Choroid plexus epithelial cell (primary cell): ENCODE measurements at regions not wholly inside any gene's neighbourhood (a gene's known extent, or its start where the extent isn't known, plus 50 kb on each side); places are given as distances from the start of the nearest gene placed in this dataset.

Experiments
- DNase-seq: peaks from one replicate; pipeline ENCODE4 v3.0.0-alpha.2; 2010; ENCODE audit warnings: low read depth
- H3K4me3 ChIP-seq: 2 replicates; pipeline ENCODE4 v1.5.1; 2011; ENCODE audit warnings: low read depth, mild to moderate bottlenecking, control low read depth, low read length, moderate library complexity
- TF ChIP-seq, protein P1 (sequence below): conservative IDR thresholded peaks from 2 replicates; pipeline ENCODE4 v1.5.1; 2011; ENCODE audit warnings: low read depth, mild to moderate bottlenecking, control low read depth, inconsistent platforms, low read length, moderate library complexity

- no peak for DNase-seq
- TF ChIP-seq, protein P1, sequence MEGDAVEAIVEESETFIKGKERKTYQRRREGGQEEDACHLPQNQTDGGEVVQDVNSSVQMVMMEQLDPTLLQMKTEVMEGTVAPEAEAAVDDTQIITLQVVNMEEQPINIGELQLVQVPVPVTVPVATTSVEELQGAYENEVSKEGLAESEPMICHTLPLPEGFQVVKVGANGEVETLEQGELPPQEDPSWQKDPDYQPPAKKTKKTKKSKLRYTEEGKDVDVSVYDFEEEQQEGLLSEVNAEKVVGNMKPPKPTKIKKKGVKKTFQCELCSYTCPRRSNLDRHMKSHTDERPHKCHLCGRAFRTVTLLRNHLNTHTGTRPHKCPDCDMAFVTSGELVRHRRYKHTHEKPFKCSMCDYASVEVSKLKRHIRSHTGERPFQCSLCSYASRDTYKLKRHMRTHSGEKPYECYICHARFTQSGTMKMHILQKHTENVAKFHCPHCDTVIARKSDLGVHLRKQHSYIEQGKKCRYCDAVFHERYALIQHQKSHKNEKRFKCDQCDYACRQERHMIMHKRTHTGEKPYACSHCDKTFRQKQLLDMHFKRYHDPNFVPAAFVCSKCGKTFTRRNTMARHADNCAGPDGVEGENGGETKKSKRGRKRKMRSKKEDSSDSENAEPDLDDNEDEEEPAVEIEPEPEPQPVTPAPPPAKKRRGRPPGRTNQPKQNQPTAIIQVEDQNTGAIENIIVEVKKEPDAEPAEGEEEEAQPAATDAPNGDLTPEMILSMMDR = no peak
- H3K4me3 ChIP-seq = no peak overlapping the region
Observed at GRCh38 chr19:30310602-30311263, 61.5 kb upstream of the ZNF536 start.

DNA sequence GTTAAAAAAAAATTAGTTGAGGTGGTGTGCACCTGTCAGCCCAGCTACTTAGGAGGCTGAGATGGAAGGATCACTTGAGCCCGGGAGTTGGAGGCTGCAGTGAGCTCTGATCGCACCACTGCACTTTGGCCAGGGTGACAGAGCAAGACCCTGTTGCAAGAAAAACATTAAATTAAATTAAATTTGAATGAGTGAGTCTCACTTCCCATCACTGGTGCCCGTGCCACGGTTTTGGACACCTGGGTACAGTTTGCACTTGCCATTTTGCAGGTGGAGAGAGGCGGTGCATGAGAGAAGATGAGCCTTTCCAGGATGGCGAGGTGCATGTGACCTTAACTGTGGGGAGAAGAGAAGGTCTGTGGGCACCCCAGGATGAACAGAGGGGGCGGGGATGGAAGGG, 60.3 kb upstream of the ZNF536 start:
- TF ChIP-seq, protein P1 = no peak

GRCh38 chr19:30312582-30313352, 59.4 kb upstream of the ZNF536 start:
- no peak overlapping the region for H3K4me3 ChIP-seq
- TF ChIP-seq, protein P1 = no peak
- DNase-seq = no peak

More for the DNA sequence above, 60.3 kb upstream of the ZNF536 start:
- H3K4me3 ChIP-seq = no peak overlapping the region
- DNase-seq = no peak

GRCh38 chr19:30313353-30313750, 58.8 kb upstream of the ZNF536 start:
- H3K4me3 ChIP-seq = no peak overlapping the region
- no peak for DNase-seq
- TF ChIP-seq, protein P1 = no peak

- no peak overlapping the region for H3K4me3 ChIP-seq
- TF ChIP-seq, protein P1 = no peak
- DNase-seq = no peak
Observed at GRCh38 chr19:30314056-30314804, 58.0 kb upstream of the ZNF536 start.

- no peak overlapping the region for H3K4me3 ChIP-seq
- no peak for DNase-seq
- TF ChIP-seq, protein P1 = no peak
Observed at GRCh38 chr19:30314805-30315155, 57.4 kb upstream of the ZNF536 start.
